Testis (tissue), 2 donors: ENCODE measurements at regions not wholly inside any gene's neighbourhood (a gene's known extent, or its start where the extent isn't known, plus 50 kb on each side); places are given as distances from the start of the nearest gene placed in this dataset.

Experiments used
- DNase-seq: peaks from one replicate; pipeline ENCODE4 v3.0.0-alpha.2; 2019
- H3K27ac ChIP-seq, 2 donors: fragments of 200-600 bp; sonication (generic); one replicate each; pipeline ENCODE4 v1.5.1; 2019
- H3K27me3 ChIP-seq: fragments of 200-600 bp; sonication (generic); one replicate; pipeline ENCODE4 v1.5.1; 2019
- H3K36me3 ChIP-seq: fragments of 200-600 bp; sonication (generic); one replicate; pipeline ENCODE4 v1.5.1; 2017; ENCODE audit warnings: low read depth; ENCODE audit errors: missing control alignments
- H3K4me1 ChIP-seq: fragments of 200-600 bp; sonication (generic); one replicate; pipeline ENCODE4 v1.5.1; 2019
- H3K4me3 ChIP-seq, 2 donors: fragments of 200-600 bp; sonication (generic); one replicate each; pipeline ENCODE4 v1.5.1; 2017 to 2019
- H3K9me3 ChIP-seq: fragments of 200-600 bp; sonication (generic); one replicate; pipeline ENCODE4 v1.5.1; 2017
- POLR2A ChIP-seq: fragments of 450-650 bp; IDR thresholded peaks from one replicate; pipeline ENCODE4 v1.6.1; 2017; ENCODE audit warnings: antibody characterized with exemption, mild to moderate bottlenecking, moderate library complexity
- WGBS, 2 donors: methylation state at CpG; one replicate each; pipeline ENCODE4 v1.1.5; 2018; 5-methylcytosine and 5-hydroxymethylcytosine counted together
- intact Hi-C: fragments of 100-400 bp; cut with DNase I; formaldehyde crosslinking; loops from one replicate; pipeline ENCODE4 v1.15.1; 2023; ENCODE audit warnings: low total_unique reads
- TF ChIP-seq, protein P1 (sequence below), 3 experiments: fragments of 450-650 bp in 2 of 3; fragments of 200-600 bp in 1 of 3; sonication (generic) in 1 of 3; IDR thresholded peaks; one replicate each; pipeline ENCODE4 v1.5.1; 2016 to 2019; ENCODE audit warnings: antibody characterized with exemption in 3 of 3, mild to moderate bottlenecking in 2 of 3, moderate library complexity in 1 of 3

DNA sequence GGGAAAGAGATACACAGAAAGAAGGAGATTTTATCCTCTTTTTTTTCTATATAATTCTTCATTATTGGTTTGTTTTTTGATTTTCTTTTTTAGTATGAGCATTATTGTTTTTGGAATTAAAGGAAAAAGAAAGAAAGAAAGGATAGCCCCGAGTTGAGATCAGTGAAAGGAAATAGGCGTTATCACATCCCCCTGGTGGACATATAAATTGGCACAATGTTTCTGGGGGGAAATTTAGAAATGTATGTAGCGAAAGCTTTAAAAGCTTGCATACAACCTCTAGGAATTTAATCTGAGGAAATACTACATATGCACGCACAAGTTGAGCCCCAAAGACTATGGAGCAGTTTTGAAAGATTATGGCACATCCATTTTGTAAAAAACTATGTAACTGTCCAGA, 226.3 kb upstream of the LDB2 start:
- TF ChIP-seq, protein P1, sequence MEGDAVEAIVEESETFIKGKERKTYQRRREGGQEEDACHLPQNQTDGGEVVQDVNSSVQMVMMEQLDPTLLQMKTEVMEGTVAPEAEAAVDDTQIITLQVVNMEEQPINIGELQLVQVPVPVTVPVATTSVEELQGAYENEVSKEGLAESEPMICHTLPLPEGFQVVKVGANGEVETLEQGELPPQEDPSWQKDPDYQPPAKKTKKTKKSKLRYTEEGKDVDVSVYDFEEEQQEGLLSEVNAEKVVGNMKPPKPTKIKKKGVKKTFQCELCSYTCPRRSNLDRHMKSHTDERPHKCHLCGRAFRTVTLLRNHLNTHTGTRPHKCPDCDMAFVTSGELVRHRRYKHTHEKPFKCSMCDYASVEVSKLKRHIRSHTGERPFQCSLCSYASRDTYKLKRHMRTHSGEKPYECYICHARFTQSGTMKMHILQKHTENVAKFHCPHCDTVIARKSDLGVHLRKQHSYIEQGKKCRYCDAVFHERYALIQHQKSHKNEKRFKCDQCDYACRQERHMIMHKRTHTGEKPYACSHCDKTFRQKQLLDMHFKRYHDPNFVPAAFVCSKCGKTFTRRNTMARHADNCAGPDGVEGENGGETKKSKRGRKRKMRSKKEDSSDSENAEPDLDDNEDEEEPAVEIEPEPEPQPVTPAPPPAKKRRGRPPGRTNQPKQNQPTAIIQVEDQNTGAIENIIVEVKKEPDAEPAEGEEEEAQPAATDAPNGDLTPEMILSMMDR (IDR thresholded peaks at IDR 0.05): no peak
- no peak for TF ChIP-seq POLR2A
- H3K4me3 ChIP-seq: no peak overlapping the region
- no peak overlapping the region for H3K27ac ChIP-seq
- no peaks in the 10 kb centered on the region for H3K36me3 ChIP-seq
- WGBS, 2 donors: 86 to 91% methylated on average over 4 of the region's 4 CpGs
- no peak for DNase-seq
- H3K4me1 ChIP-seq: no peaks in the 10 kb centered on the region
- no peaks in the 10 kb centered on the region for H3K9me3 ChIP-seq
- intact Hi-C loops: no loop called here
- no peaks in the 10 kb centered on the region for H3K27me3 ChIP-seq

DNA sequence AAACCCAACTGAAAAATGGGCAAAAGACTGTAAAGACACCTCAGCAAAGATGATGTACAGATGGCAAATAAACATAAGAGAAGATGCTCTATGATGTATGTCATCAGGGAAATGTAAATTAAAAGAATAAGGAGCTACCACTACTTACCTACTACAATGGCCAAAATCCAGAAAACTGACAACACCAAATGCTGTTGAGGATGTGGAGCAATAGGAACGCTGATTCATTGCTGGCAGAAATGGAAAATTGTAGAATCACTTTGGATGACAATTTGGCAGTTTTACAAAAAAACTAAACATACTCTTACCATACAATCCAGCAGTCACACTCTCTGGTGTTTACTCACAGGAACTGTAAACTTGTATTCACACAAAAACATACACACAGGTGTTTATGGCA, 222.3 kb upstream of the LDB2 start:
- no peak overlapping the region for H3K4me3 ChIP-seq
- no peaks in the 10 kb centered on the region for H3K27me3 ChIP-seq
- TF ChIP-seq, protein P1 (IDR thresholded peaks at IDR 0.05): no peak
- no peak for TF ChIP-seq POLR2A
- no peaks in the 10 kb centered on the region for H3K4me1 ChIP-seq
- H3K36me3 ChIP-seq: no peaks in the 10 kb centered on the region
- intact Hi-C loops: no loop called here
- DNase-seq: no peak
- no peaks in the 10 kb centered on the region for H3K9me3 ChIP-seq
- H3K27ac ChIP-seq: no peak overlapping the region
- 92 to 96% methylated on average over 1 of the region's 1 CpG for WGBS, 2 donors

DNA sequence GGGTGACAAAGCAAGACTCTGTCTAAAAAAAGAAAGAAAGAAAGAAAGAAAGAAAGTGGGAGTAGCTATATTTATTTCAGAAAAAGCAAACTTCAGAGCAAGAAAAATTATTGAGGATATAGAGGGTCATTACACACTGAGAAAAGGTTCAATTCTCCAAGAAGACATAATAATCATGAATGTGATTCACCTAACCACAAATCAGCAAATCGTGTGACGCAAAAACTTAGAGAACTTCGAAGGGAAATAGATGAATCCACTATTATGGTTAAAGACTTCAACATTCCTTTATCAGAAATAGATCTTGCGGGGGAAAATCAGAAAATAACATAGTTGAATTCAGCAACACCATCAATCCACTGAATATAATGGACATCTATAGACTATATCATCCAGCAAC, 219.3 kb upstream of the LDB2 start:
- intact Hi-C loops: no loop called here
- no peak for DNase-seq
- no peaks in the 10 kb centered on the region for H3K9me3 ChIP-seq
- H3K4me3 ChIP-seq: no peak overlapping the region
- 92 to 95% methylated on average over 4 of the region's 4 CpGs for WGBS, 2 donors
- H3K36me3 ChIP-seq: no peaks in the 10 kb centered on the region
- no peaks in the 10 kb centered on the region for H3K4me1 ChIP-seq
- H3K27me3 ChIP-seq: no peaks in the 10 kb centered on the region
- TF ChIP-seq POLR2A: no peak
- TF ChIP-seq, protein P1 (IDR thresholded peaks at IDR 0.05): no peak
- no peak overlapping the region for H3K27ac ChIP-seq

DNA sequence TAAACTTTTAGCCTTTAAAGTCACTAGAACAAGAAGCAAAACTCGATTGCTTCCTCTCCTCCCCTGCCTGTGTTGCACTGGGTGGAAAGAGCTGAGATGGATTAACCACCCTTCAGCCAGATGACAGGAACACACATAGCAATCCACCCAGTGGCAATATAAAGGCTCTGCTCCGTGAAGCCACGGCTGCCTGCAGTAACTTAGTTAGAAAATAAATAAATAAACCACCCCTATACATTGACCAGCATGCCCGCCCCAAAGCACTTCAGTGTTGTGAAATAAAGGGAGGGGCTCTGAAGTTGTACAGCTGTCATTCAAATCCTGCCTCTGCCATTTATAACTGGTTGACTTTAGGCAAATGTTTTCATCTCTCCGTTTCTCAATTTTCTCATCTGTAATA, 217.1 kb upstream of the LDB2 start:
- no peak for DNase-seq
- Histone ChIP-seq H3K9me3 (no peaks in the 10 kb centered on the region), H3K27me3 (no peaks in the 10 kb centered on the region), H3K27ac (no peak overlapping the region), H3K36me3 (no peaks in the 10 kb centered on the region), H3K4me3 (no peak overlapping the region), H3K4me1 (no peaks in the 10 kb centered on the region)
- no peak for TF ChIP-seq POLR2A
- TF ChIP-seq, protein P1 (IDR thresholded peaks at IDR 0.05): no peak
- intact Hi-C loops: no loop called here
- WGBS, 2 donors: 87 to 92% methylated on average over 5 of the region's 5 CpGs

DNA sequence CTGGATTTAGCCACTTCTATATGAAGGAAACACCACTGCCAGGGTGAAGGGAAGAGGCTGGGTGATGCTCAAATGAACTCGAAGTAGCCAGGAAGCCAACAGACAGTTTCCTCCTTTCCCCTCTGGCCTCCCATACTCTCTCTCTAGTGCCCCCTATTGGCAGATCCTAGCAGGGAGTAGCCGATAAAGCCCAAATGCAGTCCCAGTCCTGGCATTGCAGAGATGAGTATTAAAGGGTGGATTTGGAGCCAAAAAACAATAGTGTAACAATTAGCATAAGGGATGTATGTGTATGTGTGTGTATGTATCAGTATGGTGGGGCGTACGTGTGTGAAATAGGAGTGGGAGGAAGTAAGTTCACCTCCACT, 213.8 kb upstream of the LDB2 start:
- Histone ChIP-seq H3K4me1 (no peaks in the 10 kb centered on the region), H3K36me3 (no peaks in the 10 kb centered on the region), H3K27me3 (no peaks in the 10 kb centered on the region), H3K27ac (no peak overlapping the region), H3K9me3 (no peaks in the 10 kb centered on the region), H3K4me3 (no peak overlapping the region)
- intact Hi-C loops: no loop called here
- 56 to 67% methylated on average over 4 of the region's 4 CpGs for WGBS, 2 donors
- DNase-seq: peak; percentile 58
- TF ChIP-seq, protein P1 (IDR thresholded peaks at IDR 0.05): peak in 1 of 3 experiments; percentile 62
- no peak for TF ChIP-seq POLR2A
